ENCODE measurements at regions not wholly inside any gene's neighbourhood (a gene's known extent, or its start where the extent isn't known, plus 50 kb on each side); places are given as distances from the start of the nearest gene placed in this dataset.

- TF ChIP-seq, protein P1, sequence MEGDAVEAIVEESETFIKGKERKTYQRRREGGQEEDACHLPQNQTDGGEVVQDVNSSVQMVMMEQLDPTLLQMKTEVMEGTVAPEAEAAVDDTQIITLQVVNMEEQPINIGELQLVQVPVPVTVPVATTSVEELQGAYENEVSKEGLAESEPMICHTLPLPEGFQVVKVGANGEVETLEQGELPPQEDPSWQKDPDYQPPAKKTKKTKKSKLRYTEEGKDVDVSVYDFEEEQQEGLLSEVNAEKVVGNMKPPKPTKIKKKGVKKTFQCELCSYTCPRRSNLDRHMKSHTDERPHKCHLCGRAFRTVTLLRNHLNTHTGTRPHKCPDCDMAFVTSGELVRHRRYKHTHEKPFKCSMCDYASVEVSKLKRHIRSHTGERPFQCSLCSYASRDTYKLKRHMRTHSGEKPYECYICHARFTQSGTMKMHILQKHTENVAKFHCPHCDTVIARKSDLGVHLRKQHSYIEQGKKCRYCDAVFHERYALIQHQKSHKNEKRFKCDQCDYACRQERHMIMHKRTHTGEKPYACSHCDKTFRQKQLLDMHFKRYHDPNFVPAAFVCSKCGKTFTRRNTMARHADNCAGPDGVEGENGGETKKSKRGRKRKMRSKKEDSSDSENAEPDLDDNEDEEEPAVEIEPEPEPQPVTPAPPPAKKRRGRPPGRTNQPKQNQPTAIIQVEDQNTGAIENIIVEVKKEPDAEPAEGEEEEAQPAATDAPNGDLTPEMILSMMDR (IDR thresholded peaks at IDR 0.05; ENCODE audit: insufficient read depth, low read length, missing control alignments): no peak
- no peak overlapping the region for H3K4me3 ChIP-seq (ENCODE audit: low read depth, low read length)
- DNase-seq (ENCODE audit: low read depth, low spot score): no peak
- CTCF ChIA-PET: interaction anchor here (0.6 kb wide), 1 partner anchor 150 kb away, joined by 3 read pairs; no protein-coding TSS in a partner anchor
- POLR2A ChIA-PET: no interaction called here
Observed at GRCh38 chr3:73687106-73688004, 62.6 kb upstream of the PDZRN3 start.

GRCh38 chr3:73685061-73685460 lies 60.3 kb upstream of the PDZRN3 start:
- DNase-seq (ENCODE audit: low read depth, low spot score): no peak
- CTCF ChIA-PET: no interaction called here

DNA sequence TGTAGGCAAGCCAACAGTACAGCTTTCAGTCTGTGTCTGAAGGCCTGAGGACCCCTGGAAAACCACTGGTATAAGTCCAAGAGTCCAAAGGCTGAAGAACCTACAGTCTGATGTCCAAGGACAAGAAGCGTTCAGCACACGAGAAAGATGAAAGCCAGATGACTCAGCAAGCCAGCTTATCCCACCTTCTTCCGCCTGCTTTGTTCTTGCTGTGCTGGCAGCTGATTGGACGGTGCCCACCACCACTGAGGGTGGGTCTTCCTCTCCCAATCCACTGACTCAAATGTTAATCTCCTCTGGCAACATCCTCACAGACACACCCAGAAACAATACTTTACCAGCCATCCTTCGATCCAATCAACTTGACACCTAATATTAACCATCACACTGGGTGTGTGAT lies 59.0 kb upstream of the PDZRN3 start:
- POLR2A ChIA-PET: no interaction called here
- no peak overlapping the region for H3K4me3 ChIP-seq (ENCODE audit: low read depth, low read length)
- CTCF ChIA-PET: no interaction called here
- TF ChIP-seq, protein P1 (IDR thresholded peaks at IDR 0.05; ENCODE audit: insufficient read depth, low read length, missing control alignments): no peak
- no peak for DNase-seq (ENCODE audit: low read depth, low spot score)

More at GRCh38 chr3:73685061-73685460, 60.3 kb upstream of the PDZRN3 start:
- TF ChIP-seq, protein P1 (IDR thresholded peaks at IDR 0.05; ENCODE audit: insufficient read depth, low read length, missing control alignments): no peak
- H3K4me3 ChIP-seq (ENCODE audit: low read depth, low read length): no peak overlapping the region
- POLR2A ChIA-PET: no interaction called here

- no peak for DNase-seq (ENCODE audit: low read depth, low spot score)
- CTCF ChIA-PET: interaction anchor here (0.8 to 1.5 kb wide), 2 partner anchors 10 to 11 kb away, joined by 3 read pairs; no protein-coding TSS in a partner anchor
- no peak overlapping the region for H3K4me3 ChIP-seq (ENCODE audit: low read depth, low read length)
- TF ChIP-seq, protein P1 (IDR thresholded peaks at IDR 0.05; ENCODE audit: insufficient read depth, low read length, missing control alignments): no peak
- POLR2A ChIA-PET: interaction anchor here (1.0 kb wide), 1 partner anchor 58 kb away, joined by 4 read pairs; no protein-coding TSS in a partner anchor
Observed at GRCh38 chr3:73681610-73682009, 56.9 kb upstream of the PDZRN3 start.

DNA sequence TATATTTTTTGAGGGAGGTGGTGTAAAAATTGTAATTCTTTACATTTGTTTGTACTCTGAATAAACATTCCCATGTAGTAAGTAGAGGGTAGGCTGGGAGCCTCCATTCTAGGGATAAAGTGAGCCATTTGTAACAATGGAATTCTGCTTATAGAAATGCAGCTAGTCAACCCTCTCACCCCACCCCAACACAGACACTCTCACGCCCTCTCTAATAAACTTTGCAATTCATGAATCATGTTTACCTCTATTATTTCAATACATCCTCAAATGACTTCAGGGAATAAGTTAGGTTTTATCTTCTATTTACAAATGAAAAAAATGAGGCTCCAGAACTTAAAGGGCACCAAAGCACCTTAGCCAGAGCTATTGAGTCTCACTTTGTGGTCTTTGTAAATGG lies 56.5 kb upstream of the PDZRN3 start:
- DNase-seq (ENCODE audit: low read depth, low spot score): no peak
- no peak overlapping the region for H3K4me3 ChIP-seq (ENCODE audit: low read depth, low read length)
- ChIA-PET POLR2A (interaction anchor here (1.0 kb wide), 1 partner anchor 57 kb away, joined by 4 read pairs; no protein-coding TSS in a partner anchor), CTCF (interaction anchor here (1.5 kb wide), 1 partner anchor 11 kb away, joined by 3 read pairs; no protein-coding TSS in a partner anchor)
- TF ChIP-seq, protein P1 (IDR thresholded peaks at IDR 0.05; ENCODE audit: insufficient read depth, low read length, missing control alignments): no peak

DNA sequence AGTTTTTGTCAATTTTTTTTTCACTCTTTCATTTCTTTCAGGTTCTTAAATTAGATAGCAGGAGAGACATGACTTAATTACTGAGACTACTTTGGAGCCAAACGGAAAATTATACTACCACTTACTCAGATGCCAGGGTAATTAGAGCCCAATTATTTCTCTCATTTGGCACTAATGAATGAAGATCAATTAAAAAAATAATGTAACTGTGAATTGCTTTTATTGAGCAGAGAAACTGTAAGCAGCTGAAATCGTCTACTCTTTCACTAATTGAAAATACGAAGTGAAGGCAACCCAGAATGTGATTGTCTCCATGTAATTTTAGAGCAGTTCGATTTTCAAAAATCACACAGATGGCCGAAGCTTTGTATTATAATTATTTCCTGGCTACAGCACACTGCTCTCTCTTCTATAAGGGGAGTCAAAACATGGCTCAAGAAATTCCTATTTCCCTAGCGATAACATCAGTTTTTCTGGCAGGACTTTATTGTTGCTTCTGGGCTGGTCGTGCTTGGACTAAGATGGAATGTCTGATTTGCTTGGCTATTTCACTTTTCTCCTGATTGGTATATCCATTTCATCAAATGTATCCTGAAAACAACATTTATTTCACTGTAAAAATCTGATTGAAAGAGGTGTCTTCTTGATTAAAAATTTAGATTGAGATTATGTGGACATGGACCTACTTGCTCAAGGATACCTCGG lies 55.8 kb upstream of the PDZRN3 start:
- CTCF ChIA-PET: no interaction called here
- POLR2A ChIA-PET: no interaction called here
- DNase-seq (ENCODE audit: low read depth, low spot score): no peak
- no peak overlapping the region for H3K4me3 ChIP-seq (ENCODE audit: low read depth, low read length)
- TF ChIP-seq, protein P1 (IDR thresholded peaks at IDR 0.05; ENCODE audit: insufficient read depth, low read length, missing control alignments): no peak
